Pancreas (tissue), 10 donors: ENCODE measurements at regions not wholly inside any gene's neighbourhood (a gene's known extent, or its start where the extent isn't known, plus 50 kb on each side); places are given as distances from the start of the nearest gene placed in this dataset.

Experiments
- ATAC-seq, 4 donors: fragments of 200-7000 bp; cut with Tn5 transposase; one replicate each; pipeline versions ENCODE4 v1.8.0 to v1.9.1; 2020; ENCODE audit warnings: mild to moderate bottlenecking in 4 of 4, moderate library complexity in 4 of 4
- DNase-seq, 6 donors: peaks; one replicate each; pipeline ENCODE4 v3.0.0-alpha.2; 2020
- FAIRE-seq: peaks from 2 replicates; lab custom pipeline; 2012; peaks lifted over from hg19 to GRCh38; lab: Jason Lieb, UNC
- H3K27ac ChIP-seq, 4 donors: fragments of 200-600 bp; sonication (generic); 1 replicate in 3 of 4; 2 replicates in 1 of 4; pipeline versions ENCODE4 v1.5.0 to v1.8.0; 2020
- H3K27me3 ChIP-seq, 4 donors: fragments of 200-600 bp; one replicate each; pipeline ENCODE4 v1.8.0; 2021
- H3K36me3 ChIP-seq, 3 donors: fragments of 200-600 bp; sonication (generic) in 1 of 3; one replicate each; pipeline versions ENCODE4 v1.5.0 to v1.8.0; 2020 to 2021
- H3K4me1 ChIP-seq, 3 donors: fragments of 200-600 bp; one replicate each; pipeline ENCODE4 v1.8.0; 2021
- H3K4me3 ChIP-seq, 4 donors: fragments of 200-600 bp; sonication (generic) in 2 of 4; one replicate each; pipeline versions ENCODE4 v1.5.0 to v1.8.0; 2020 to 2021
- H3K9me3 ChIP-seq, 4 donors: fragments of 200-600 bp; one replicate each; pipeline ENCODE4 v1.8.0; 2021
- WGBS, 2 donors: extraction: QIAGEN DNeasy Blood & Tissue Kit; methylation state at CpG; one replicate each; pipeline ENCODE4 v1.1.7; 2013; 5-methylcytosine and 5-hydroxymethylcytosine counted together
- intact Hi-C, 3 donors: fragments of 100-400 bp; cut with DNase I; formaldehyde crosslinking; loops; one replicate each; pipeline versions ENCODE4 v1.11.1 to v1.14.2; 2022
- TF ChIP-seq, protein P1 (sequence below), 4 donors: fragments of 200-600 bp; sonication (generic) in 3 of 4; IDR thresholded peaks; one replicate each; pipeline versions ENCODE4 v1.5.0 to v1.8.0; 2021; ENCODE audit warnings: antibody characterized with exemption in 4 of 4
- donor health status: healthy with polysubstance abuse.
- donor health status: DM: no; HTN: no; CAD: no; lungs with moderate emphysema.
- donor health status: DM: no; HTN: no; CAD: no.
- donor health status: control.
- donor health status: control.
- donor health status: Bipolar disorder and iron deficiency.
- donor health status: DM: yes; HTN: yes; CAD: no.
- donor health status: DM: no; HTN: no; CAD: no.
- donor health status: DM: no; HTN: no; CAD: no.
- donor health status: DM: yes; HTN: yes; CAD: no.

DNA sequence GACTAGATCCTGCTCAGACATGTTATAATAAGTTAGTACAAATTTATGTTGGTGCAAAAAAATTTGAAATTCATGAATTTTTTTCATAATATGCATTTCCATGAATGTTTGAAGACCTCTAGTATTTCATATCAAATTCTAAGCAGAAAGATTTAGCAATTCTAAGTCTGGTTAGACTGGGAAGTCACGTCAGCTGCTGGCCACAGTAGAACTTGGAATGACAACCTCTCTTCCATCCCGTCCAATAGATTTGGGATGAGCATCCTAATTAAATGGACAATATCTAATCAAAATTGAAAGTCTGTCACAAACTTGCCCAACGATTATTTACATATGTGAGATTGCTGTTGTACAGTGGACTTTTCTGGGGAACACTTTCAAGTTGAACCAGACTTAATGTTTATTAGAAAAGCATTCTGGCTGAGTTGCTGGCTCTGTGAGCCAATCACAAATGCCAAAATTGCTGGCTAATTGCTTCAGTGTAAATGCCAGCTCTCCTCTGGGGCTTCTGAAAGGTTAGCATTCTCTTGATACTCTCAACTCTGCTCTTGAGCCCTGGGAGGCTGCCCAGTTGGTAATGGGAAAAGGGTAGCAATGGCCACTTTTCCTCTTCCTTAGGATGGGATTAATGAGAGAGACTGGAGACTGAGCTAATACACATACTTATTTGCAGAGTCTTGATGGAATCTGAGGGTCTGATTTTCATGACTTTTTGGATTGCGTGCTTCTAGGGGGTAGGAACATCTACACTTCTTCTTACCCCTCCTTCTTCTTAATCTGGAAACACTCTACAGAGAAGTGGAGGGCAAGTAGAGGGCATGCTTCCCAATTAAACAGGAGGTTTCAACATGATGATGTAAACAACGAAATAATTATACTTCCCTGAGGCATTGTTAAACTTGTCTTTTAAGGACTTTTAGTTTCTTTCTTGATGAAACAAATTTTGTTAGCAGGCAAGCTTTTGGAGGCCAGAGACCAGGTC, 253.5 kb downstream of the BAMBI start:
- WGBS, 2 donors, result 56 to 60% methylated on average over 5 of the region's 5 CpGs
- FAIRE-seq, result no peak
- TF ChIP-seq, protein P1, sequence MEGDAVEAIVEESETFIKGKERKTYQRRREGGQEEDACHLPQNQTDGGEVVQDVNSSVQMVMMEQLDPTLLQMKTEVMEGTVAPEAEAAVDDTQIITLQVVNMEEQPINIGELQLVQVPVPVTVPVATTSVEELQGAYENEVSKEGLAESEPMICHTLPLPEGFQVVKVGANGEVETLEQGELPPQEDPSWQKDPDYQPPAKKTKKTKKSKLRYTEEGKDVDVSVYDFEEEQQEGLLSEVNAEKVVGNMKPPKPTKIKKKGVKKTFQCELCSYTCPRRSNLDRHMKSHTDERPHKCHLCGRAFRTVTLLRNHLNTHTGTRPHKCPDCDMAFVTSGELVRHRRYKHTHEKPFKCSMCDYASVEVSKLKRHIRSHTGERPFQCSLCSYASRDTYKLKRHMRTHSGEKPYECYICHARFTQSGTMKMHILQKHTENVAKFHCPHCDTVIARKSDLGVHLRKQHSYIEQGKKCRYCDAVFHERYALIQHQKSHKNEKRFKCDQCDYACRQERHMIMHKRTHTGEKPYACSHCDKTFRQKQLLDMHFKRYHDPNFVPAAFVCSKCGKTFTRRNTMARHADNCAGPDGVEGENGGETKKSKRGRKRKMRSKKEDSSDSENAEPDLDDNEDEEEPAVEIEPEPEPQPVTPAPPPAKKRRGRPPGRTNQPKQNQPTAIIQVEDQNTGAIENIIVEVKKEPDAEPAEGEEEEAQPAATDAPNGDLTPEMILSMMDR (IDR thresholded peaks at IDR 0.05), result no peak
- Histone ChIP-seq H3K9me3 (no peaks in the 10 kb centered on the region), H3K27ac (no peak overlapping the region), H3K4me3 (no peak overlapping the region), H3K36me3 (no peaks in the 10 kb centered on the region), H3K27me3 (no peaks in the 10 kb centered on the region), H3K4me1 (no peaks in the 10 kb centered on the region)
- no peak for ATAC-seq
- no peak for DNase-seq
- intact Hi-C loops, result no loop called here

DNA sequence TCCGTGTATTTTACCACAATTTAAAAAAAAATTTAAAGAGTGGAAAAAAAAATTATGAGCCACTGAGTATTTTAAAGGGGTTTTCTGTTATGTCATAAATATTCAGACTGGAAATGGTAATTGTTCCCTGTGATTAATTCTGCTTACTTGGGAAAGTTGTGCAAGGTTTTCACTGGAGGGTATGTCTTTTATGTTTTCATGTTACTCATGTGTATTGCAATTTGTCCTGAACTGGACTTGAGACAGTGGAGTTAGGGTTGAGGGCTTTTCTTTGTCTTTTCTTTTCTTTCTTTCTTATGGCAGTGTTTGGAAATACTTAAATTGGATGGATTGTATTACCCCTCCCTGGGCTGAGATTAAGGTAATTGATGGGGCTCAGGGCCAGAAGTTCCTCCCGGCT, 257.7 kb downstream of the BAMBI start:
- Histone ChIP-seq H3K4me1 (peaks cover 8 to 15% (median 9%) of the 10 kb centered on the region in 3 donors), H3K27me3 (no peaks in the 10 kb centered on the region), H3K9me3 (no peaks in the 10 kb centered on the region), H3K36me3 (no peaks in the 10 kb centered on the region), H3K27ac (no peak overlapping the region), H3K4me3 (no peak overlapping the region)
- TF ChIP-seq, protein P1 (IDR thresholded peaks at IDR 0.05), result no peak
- no peak for DNase-seq
- intact Hi-C loops, result no loop called here
- WGBS, 2 donors, result 74 to 90% methylated on average over 2 of the region's 2 CpGs
- no peak for FAIRE-seq
- no peak for ATAC-seq

DNA sequence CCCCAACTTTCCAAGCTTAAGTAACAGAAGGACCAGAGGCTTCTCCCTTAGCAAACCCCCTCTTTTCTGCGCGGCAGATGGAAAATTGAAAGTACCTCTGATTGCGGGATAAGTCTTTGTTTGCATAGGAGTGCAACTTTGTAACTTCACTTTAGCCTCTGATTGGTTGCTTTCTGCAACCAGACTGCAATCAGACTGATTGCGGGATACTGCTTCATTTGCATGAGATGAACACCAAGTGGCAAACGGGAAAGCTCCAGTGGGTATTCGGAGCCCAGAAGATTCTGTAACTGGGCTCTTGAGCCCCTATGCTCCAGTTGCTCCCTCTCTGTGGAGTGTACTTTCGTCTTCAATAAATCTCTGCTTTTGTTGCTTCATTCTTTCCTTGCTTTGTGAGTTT, 260.6 kb downstream of the BAMBI start:
- H3K27me3 ChIP-seq, result no peaks in the 10 kb centered on the region
- H3K4me3 ChIP-seq, result no peak overlapping the region
- peaks cover 14 to 20% (median 19%) of the 10 kb centered on the region in 3 donors for H3K4me1 ChIP-seq
- DNase-seq, result no peak
- intact Hi-C loops, result no loop called here
- no peaks in the 10 kb centered on the region for H3K36me3 ChIP-seq
- ATAC-seq, result no peak
- no peaks in the 10 kb centered on the region for H3K9me3 ChIP-seq
- TF ChIP-seq, protein P1 (IDR thresholded peaks at IDR 0.05), result no peak
- no peak for FAIRE-seq
- no peak overlapping the region for H3K27ac ChIP-seq
- 84 to 86% methylated on average over 7 of the region's 7 CpGs for WGBS, 2 donors

- FAIRE-seq, result no peak
- TF ChIP-seq, protein P1 (IDR thresholded peaks at IDR 0.05), result no peak
- Histone ChIP-seq H3K27ac (peak overlapping the region in 2 of 4 donors; percentile 59 to 67), H3K9me3 (no peaks in the 10 kb centered on the region), H3K36me3 (no peaks in the 10 kb centered on the region), H3K4me3 (no peak overlapping the region), H3K4me1 (peaks cover 14 to 20% (median 19%) of the 10 kb centered on the region in 3 donors), H3K27me3 (no peaks in the 10 kb centered on the region)
- intact Hi-C loops, result no loop called here
- DNase-seq, result no peak
- ATAC-seq, result peak in 2 of 4 donors; percentile 9 to 10
- WGBS, 2 donors, result 10 to 13% methylated on average over 1 of the region's 1 CpG
Observed at GRCh38 chr10:28938745-28939144, 261.4 kb downstream of the BAMBI start.
